ENCODE measurements at regions not wholly inside any gene's neighbourhood (a gene's known extent, or its start where the extent isn't known, plus 50 kb on each side); places are given as distances from the start of the nearest gene placed in this dataset.

DNA sequence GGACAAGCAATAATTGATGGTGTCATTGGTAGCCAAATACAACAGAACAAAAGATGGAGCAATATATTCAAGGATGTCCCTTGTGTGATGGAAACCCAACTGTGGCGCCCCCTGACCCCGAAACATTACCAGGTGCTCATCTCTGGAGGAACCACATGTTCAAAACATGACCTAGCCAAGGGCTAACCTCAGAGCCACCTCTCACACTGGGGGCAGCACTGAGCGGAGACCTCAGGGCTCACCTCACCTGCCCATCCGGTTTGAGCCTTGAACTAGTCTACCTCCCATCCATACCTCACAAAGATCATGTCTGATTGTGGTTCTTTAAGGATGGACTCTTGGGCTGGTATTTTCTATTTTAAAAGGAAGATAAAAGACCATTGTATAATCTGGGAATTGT lies 314.4 kb upstream of the CDH7 start:
- Mint-ChIP-seq H3K9me3 (peaks cover 0 to 21% (median 8%) of the 10 kb centered on the region in 8 donors), H3K4me3 (no peak overlapping the region), H3K4me1 (no peaks in the 10 kb centered on the region), H3K36me3 (no peaks in the 10 kb centered on the region), H3K27ac (no peak overlapping the region), H3K27me3 (no peaks in the 10 kb centered on the region)
- Histone ChIP-seq H3K4me3 (ENCODE audit: low read length in 2 of 2) (no peak overlapping the region), H3K27me3 (ENCODE audit: insufficient read depth, low read length) (no peaks in the 10 kb centered on the region), H3K36me3 (ENCODE audit: insufficient read depth, low read length) (no peaks in the 10 kb centered on the region), H3K4me1 (ENCODE audit: insufficient read depth, low read length) (no peaks in the 10 kb centered on the region), H3K27ac (ENCODE audit: low read depth, low read length) (no peak overlapping the region), H3K9me3 (ENCODE audit: control insufficient read depth in 1 of 2, low read length in 2 of 2) (no peaks in the 10 kb centered on the region)
- intact Hi-C loops (cut with micrococcal nuclease) = no loop called here
- POLR2A ChIA-PET (ENCODE audit: partially characterized antibody) = no interaction called here
- CTCF ChIA-PET (ENCODE audit: partially characterized antibody) = no interaction called here
- no peak for DNase-seq

DNA sequence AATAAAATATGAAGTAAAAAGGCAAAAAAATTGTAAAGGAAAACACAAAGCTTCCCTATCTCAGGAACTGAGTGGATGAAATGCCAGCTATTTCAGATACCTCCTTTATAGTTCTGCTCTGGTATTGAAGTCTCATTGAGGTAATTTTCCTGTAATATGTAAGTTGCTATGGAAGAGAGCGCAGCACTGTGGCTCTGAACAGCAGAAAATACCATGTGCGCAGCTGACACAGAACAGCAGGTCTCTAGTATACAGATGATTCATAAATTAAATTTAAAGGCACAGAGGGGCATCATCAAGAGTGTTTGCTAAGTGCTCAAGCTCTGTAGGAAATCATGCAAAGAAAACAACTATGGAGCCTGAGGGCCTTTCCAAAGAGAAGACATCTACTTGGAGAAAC lies 315.3 kb upstream of the CDH7 start:
- Histone ChIP-seq H3K9me3 (ENCODE audit: control insufficient read depth in 1 of 2, low read length in 2 of 2) (no peaks in the 10 kb centered on the region), H3K27me3 (ENCODE audit: insufficient read depth, low read length) (no peaks in the 10 kb centered on the region), H3K4me3 (ENCODE audit: low read length in 2 of 2) (no peak overlapping the region), H3K27ac (ENCODE audit: low read depth, low read length) (no peak overlapping the region), H3K36me3 (ENCODE audit: insufficient read depth, low read length) (no peaks in the 10 kb centered on the region), H3K4me1 (ENCODE audit: insufficient read depth, low read length) (no peaks in the 10 kb centered on the region)
- Mint-ChIP-seq H3K27ac (no peak overlapping the region), H3K9me3 (peaks cover 0 to 21% (median 7%) of the 10 kb centered on the region in 8 donors), H3K4me3 (no peak overlapping the region), H3K4me1 (no peaks in the 10 kb centered on the region), H3K36me3 (no peaks in the 10 kb centered on the region), H3K27me3 (no peaks in the 10 kb centered on the region)
- ChIA-PET POLR2A (ENCODE audit: partially characterized antibody) (no interaction called here), CTCF (ENCODE audit: partially characterized antibody) (no interaction called here)
- DNase-seq = no peak
- intact Hi-C loops (cut with micrococcal nuclease) = no loop called here

DNA sequence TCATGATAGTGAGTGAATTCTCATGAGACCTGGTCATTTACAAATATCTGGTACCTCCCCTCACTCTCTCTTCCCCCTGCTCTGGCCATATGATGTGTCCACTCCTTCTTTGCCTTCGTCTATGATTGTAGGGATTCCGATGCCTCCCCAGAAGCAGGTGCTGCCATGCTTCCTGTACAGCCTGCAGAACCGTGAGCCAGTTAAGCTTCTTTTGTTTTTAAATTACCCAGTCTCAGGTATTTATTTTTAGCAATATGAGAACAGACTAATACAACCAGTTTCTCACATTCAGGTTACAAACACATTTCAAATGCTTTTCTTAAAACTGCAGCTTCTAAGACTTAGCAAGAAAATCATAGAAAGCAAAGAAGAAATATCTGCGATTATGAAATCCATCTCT lies 321.2 kb upstream of the CDH7 start:
- H3K36me3 ChIP-seq (ENCODE audit: insufficient read depth, low read length) = no peaks in the 10 kb centered on the region
- H3K27me3 Mint-ChIP-seq = no peaks in the 10 kb centered on the region
- POLR2A ChIA-PET (ENCODE audit: partially characterized antibody) = no interaction called here
- DNase-seq = no peak
- H3K9me3 Mint-ChIP-seq = peaks cover 0 to 10% (median 3%) of the 10 kb centered on the region in 8 donors
- no peaks in the 10 kb centered on the region for H3K4me1 ChIP-seq (ENCODE audit: insufficient read depth, low read length)
- no peak overlapping the region for H3K27ac Mint-ChIP-seq
- H3K27ac ChIP-seq (ENCODE audit: low read depth, low read length) = no peak overlapping the region
- H3K27me3 ChIP-seq (ENCODE audit: insufficient read depth, low read length) = no peaks in the 10 kb centered on the region
- H3K4me1 Mint-ChIP-seq = no peaks in the 10 kb centered on the region
- H3K9me3 ChIP-seq (ENCODE audit: control insufficient read depth in 1 of 2, low read length in 2 of 2) = no peaks in the 10 kb centered on the region
- intact Hi-C loops (cut with micrococcal nuclease) = no loop called here
- CTCF ChIA-PET (ENCODE audit: partially characterized antibody) = no interaction called here
- H3K4me3 ChIP-seq (ENCODE audit: low read length in 2 of 2) = no peak overlapping the region
- H3K36me3 Mint-ChIP-seq = no peaks in the 10 kb centered on the region
- H3K4me3 Mint-ChIP-seq = no peak overlapping the region

DNA sequence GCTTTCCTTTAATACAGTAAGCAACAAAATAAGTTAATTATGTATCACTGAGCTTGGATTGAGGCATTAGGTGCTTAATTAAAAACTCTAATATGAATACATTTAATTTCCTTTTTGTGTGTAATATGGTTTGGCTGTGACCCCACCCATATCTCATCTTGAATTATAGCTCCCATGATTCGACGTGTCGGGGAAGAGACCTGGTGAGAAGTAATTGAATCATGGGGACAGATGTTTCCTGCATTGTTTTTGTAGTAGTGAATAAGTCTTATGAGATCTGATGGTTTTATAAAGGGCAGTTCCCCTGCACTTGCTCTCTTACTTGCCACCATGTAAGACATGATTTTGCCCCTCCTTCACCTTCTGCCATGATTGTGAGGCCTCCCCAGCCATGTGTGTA lies 325.4 kb upstream of the CDH7 start:
- H3K4me3 ChIP-seq (ENCODE audit: low read length in 2 of 2) = no peak overlapping the region
- no peaks in the 10 kb centered on the region for H3K27me3 ChIP-seq (ENCODE audit: insufficient read depth, low read length)
- no peaks in the 10 kb centered on the region for H3K36me3 ChIP-seq (ENCODE audit: insufficient read depth, low read length)
- intact Hi-C loops (cut with micrococcal nuclease) = no loop called here
- no peak overlapping the region for H3K4me3 Mint-ChIP-seq
- no peaks in the 10 kb centered on the region for H3K4me1 Mint-ChIP-seq
- ChIA-PET CTCF (ENCODE audit: partially characterized antibody) (no interaction called here), POLR2A (ENCODE audit: partially characterized antibody) (no interaction called here)
- no peak for DNase-seq
- H3K9me3 ChIP-seq (ENCODE audit: control insufficient read depth in 1 of 2, low read length in 2 of 2) = no peaks in the 10 kb centered on the region
- no peaks in the 10 kb centered on the region for H3K27me3 Mint-ChIP-seq
- H3K9me3 Mint-ChIP-seq = peaks cover 1 to 12% (median 3%) of the 10 kb centered on the region in 8 donors
- H3K36me3 Mint-ChIP-seq = no peaks in the 10 kb centered on the region
- no peak overlapping the region for H3K27ac ChIP-seq (ENCODE audit: low read depth, low read length)
- no peaks in the 10 kb centered on the region for H3K4me1 ChIP-seq (ENCODE audit: insufficient read depth, low read length)
- no peak overlapping the region for H3K27ac Mint-ChIP-seq

DNA sequence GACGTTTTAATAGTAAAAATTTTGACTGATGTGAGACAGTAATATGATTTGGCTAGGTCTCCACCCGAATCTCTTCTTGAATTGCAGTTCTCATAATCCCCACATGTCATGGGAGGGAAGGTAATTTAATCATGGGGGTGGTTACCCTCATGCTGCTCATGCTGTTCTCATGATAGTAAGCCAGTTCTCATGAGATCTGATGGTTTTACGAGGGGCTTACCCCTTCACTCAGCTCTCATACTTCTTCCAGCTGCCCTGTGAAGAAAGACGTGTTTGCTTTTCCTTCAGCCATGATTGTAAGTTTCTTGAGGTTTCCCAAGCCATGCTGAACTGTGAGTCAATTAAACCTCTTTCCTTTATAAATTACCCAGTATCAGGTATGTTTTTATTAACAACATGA lies 327.0 kb upstream of the CDH7 start:
- Mint-ChIP-seq H3K36me3 (no peaks in the 10 kb centered on the region), H3K9me3 (peaks cover 0 to 13% (median 2%) of the 10 kb centered on the region in 8 donors)
- POLR2A ChIA-PET (ENCODE audit: partially characterized antibody) = no interaction called here

DNA sequence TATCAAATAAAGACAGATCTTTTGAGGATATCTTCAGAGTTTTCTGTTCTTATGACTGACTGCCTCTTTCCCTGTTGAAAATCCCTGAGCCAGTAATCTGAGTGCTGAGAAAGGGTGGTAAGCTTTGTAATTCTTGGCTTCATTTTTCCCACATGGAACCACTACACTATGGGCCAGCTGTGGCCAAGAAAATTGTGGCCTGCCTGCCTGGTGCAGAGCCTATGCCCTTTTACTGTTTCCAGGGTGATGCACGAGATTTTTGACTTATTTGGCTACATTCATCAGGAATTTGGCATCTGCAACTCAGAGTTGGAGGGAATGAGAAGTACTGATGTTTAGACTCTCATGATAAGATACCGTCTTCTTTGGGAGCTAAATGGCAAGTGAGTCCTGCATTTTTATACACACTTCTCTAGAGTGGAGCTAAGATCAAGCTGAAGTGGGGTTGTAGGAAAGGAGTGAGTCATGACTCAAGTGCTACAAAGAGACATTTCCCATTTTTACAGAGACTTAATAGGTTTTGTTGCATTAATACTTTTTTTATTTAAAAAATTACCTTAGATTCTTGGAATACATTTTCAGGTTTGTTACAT lies 328.2 kb upstream of the CDH7 start:
- Mint-ChIP-seq H3K4me3 (no peak overlapping the region), H3K27ac (no peak overlapping the region), H3K9me3 (peaks cover 0 to 13% (median 2%) of the 10 kb centered on the region in 8 donors), H3K36me3 (no peaks in the 10 kb centered on the region), H3K4me1 (no peaks in the 10 kb centered on the region), H3K27me3 (no peaks in the 10 kb centered on the region)
- intact Hi-C loops (cut with micrococcal nuclease) = no loop called here
- Histone ChIP-seq H3K4me3 (ENCODE audit: low read length in 2 of 2) (no peak overlapping the region), H3K4me1 (ENCODE audit: insufficient read depth, low read length) (no peaks in the 10 kb centered on the region), H3K9me3 (ENCODE audit: control insufficient read depth in 1 of 2, low read length in 2 of 2) (no peaks in the 10 kb centered on the region), H3K27ac (ENCODE audit: low read depth, low read length) (no peak overlapping the region), H3K36me3 (ENCODE audit: insufficient read depth, low read length) (no peaks in the 10 kb centered on the region), H3K27me3 (ENCODE audit: insufficient read depth, low read length) (no peaks in the 10 kb centered on the region)
- CTCF ChIA-PET (ENCODE audit: partially characterized antibody) = no interaction called here
- no peak for DNase-seq
- POLR2A ChIA-PET (ENCODE audit: partially characterized antibody) = no interaction called here

More for the DNA sequence above, 327.0 kb upstream of the CDH7 start:
- H3K9me3 ChIP-seq (ENCODE audit: control insufficient read depth in 1 of 2, low read length in 2 of 2) = no peaks in the 10 kb centered on the region
- H3K4me1 ChIP-seq (ENCODE audit: insufficient read depth, low read length) = no peaks in the 10 kb centered on the region
- CTCF ChIA-PET (ENCODE audit: partially characterized antibody) = no interaction called here
- Mint-ChIP-seq H3K4me3 (no peak overlapping the region), H3K4me1 (no peaks in the 10 kb centered on the region), H3K27me3 (no peaks in the 10 kb centered on the region), H3K27ac (no peak overlapping the region)
- H3K4me3 ChIP-seq (ENCODE audit: low read length in 2 of 2) = no peak overlapping the region
- H3K27ac ChIP-seq (ENCODE audit: low read depth, low read length) = no peak overlapping the region
- no peaks in the 10 kb centered on the region for H3K27me3 ChIP-seq (ENCODE audit: insufficient read depth, low read length)
- intact Hi-C loops (cut with micrococcal nuclease) = no loop called here
- DNase-seq = no peak
- H3K36me3 ChIP-seq (ENCODE audit: insufficient read depth, low read length) = no peaks in the 10 kb centered on the region

DNA sequence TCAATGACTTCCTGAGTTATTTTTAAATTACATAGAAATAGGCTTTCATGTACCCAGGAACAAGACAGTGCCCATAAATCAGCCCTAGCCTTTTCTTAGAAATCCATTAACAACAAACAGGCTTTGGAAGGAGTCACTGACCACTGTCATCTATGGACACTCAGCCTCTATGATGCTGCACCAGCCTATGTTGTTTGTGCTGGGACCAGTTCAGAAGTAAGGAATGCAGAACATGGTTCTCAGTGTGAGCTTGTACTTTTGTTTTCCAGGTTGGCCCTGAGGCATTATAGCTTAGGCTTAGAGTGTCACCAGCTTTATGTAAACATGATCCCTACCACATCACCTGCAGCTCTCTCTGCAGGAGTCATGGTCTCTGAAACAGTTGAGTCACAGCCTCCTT lies 335.7 kb upstream of the CDH7 start:
- no peak overlapping the region for H3K27ac ChIP-seq (ENCODE audit: low read depth, low read length)
- H3K36me3 ChIP-seq (ENCODE audit: insufficient read depth, low read length) = no peaks in the 10 kb centered on the region
- Mint-ChIP-seq H3K27ac (no peak overlapping the region), H3K9me3 (peaks cover 0 to 4% (median 2%) of the 10 kb centered on the region in 8 donors), H3K27me3 (no peaks in the 10 kb centered on the region), H3K4me1 (no peaks in the 10 kb centered on the region), H3K36me3 (no peaks in the 10 kb centered on the region), H3K4me3 (no peak overlapping the region)
- DNase-seq = no peak
- no peaks in the 10 kb centered on the region for H3K9me3 ChIP-seq (ENCODE audit: control insufficient read depth in 1 of 2, low read length in 2 of 2)
- CTCF ChIA-PET (ENCODE audit: partially characterized antibody) = no interaction called here
- intact Hi-C loops (cut with micrococcal nuclease) = no loop called here
- H3K4me3 ChIP-seq (ENCODE audit: low read length in 2 of 2) = no peak overlapping the region
- POLR2A ChIA-PET (ENCODE audit: partially characterized antibody) = no interaction called here
- no peaks in the 10 kb centered on the region for H3K4me1 ChIP-seq (ENCODE audit: insufficient read depth, low read length)
- no peaks in the 10 kb centered on the region for H3K27me3 ChIP-seq (ENCODE audit: insufficient read depth, low read length)

DNA sequence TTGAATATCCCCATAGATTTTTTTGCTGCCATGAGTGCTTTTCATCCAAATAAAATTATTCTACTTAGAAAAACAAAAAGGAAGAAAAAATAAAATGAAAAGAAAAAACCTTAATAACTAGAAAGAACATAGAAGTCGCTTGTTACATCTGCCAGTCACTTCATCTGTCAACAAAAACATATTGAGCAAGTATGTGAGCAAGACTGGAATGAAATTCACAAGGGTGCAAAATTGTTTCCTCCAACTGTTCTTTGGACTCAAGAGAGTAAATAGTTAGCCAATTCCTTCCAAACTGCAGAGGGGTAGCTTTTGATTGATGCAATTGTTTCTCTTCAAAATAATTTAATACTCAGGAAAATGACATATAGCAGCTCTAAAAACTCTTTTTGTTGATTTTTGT lies 336.3 kb upstream of the CDH7 start:
- H3K27me3 Mint-ChIP-seq = no peaks in the 10 kb centered on the region
- no peak overlapping the region for H3K27ac ChIP-seq (ENCODE audit: low read depth, low read length)
- H3K27me3 ChIP-seq (ENCODE audit: insufficient read depth, low read length) = no peaks in the 10 kb centered on the region
- no peak overlapping the region for H3K4me3 Mint-ChIP-seq
- H3K9me3 ChIP-seq (ENCODE audit: control insufficient read depth in 1 of 2, low read length in 2 of 2) = no peaks in the 10 kb centered on the region
- intact Hi-C loops (cut with micrococcal nuclease) = no loop called here
- CTCF ChIA-PET (ENCODE audit: partially characterized antibody) = no interaction called here
- no peaks in the 10 kb centered on the region for H3K4me1 Mint-ChIP-seq
- POLR2A ChIA-PET (ENCODE audit: partially characterized antibody) = no interaction called here
- H3K9me3 Mint-ChIP-seq = peaks cover 0 to 4% (median 2%) of the 10 kb centered on the region in 8 donors
- H3K36me3 Mint-ChIP-seq = no peaks in the 10 kb centered on the region
- no peaks in the 10 kb centered on the region for H3K4me1 ChIP-seq (ENCODE audit: insufficient read depth, low read length)
- DNase-seq = no peak
- H3K4me3 ChIP-seq (ENCODE audit: low read length in 2 of 2) = no peak overlapping the region
- no peak overlapping the region for H3K27ac Mint-ChIP-seq
- H3K36me3 ChIP-seq (ENCODE audit: insufficient read depth, low read length) = no peaks in the 10 kb centered on the region
